Uterus (tissue), 3 donors: ENCODE measurements at regions not wholly inside any gene's neighbourhood (a gene's known extent, or its start where the extent isn't known, plus 50 kb on each side); places are given as distances from the start of the nearest gene placed in this dataset.
"Not testable (repeated sequence)": the region's sequence is repeated elsewhere in the genome, so short reads cannot be mapped to it uniquely, and the experiment has no call there.

ENCODE experiments used
- DNase-seq, 2 donors: peaks; one replicate each; pipeline ENCODE4 v3.0.0-alpha.2; 2019 to 2020
- H3K27ac ChIP-seq, 2 donors: fragments of 200-600 bp; sonication (generic); 1 replicate in 1 of 2; 2 replicates in 1 of 2; pipeline ENCODE4 v1.5.1; 2016 to 2018
- H3K27me3 ChIP-seq, 2 donors: fragments of 200-600 bp; sonication (generic); one replicate each; pipeline ENCODE4 v1.5.1; 2018 to 2019; ENCODE audit warnings: control low read depth in 1 of 2
- H3K36me3 ChIP-seq, 2 donors: fragments of 200-600 bp; sonication (generic); one replicate each; pipeline ENCODE4 v1.5.1; 2019; ENCODE audit warnings: control low read depth in 1 of 2
- H3K4me1 ChIP-seq, 2 donors: fragments of 200-600 bp; sonication (generic); one replicate each; pipeline ENCODE4 v1.5.1; 2018 to 2019; ENCODE audit warnings: control low read depth in 1 of 2
- H3K4me3 ChIP-seq, 2 donors: fragments of 200-600 bp; sonication (generic); 1 replicate in 1 of 2; 2 replicates in 1 of 2; pipeline ENCODE4 v1.5.1; 2018 to 2019; ENCODE audit warnings: mild to moderate bottlenecking in 1 of 2
- H3K9me3 ChIP-seq, 2 donors: fragments of 200-600 bp; sonication (generic); one replicate each; pipeline ENCODE4 v1.5.1; 2019; ENCODE audit warnings: control low read depth in 1 of 2
- CTCF ChIP-seq, 4 experiments: fragments of 200-600 bp in 2 of 4; fragments of 450-650 bp in 2 of 4; sonication (generic) in 2 of 4; IDR thresholded peaks; one replicate each; pipeline ENCODE4 v1.5.1; 2016 to 2019; ENCODE audit warnings: antibody characterized with exemption in 4 of 4, mild to moderate bottlenecking in 2 of 4, moderate library complexity in 1 of 4
- POLR2A ChIP-seq, 2 donors: fragments of 450-650 bp; IDR thresholded peaks; one replicate each; pipeline ENCODE4 v1.6.1; 2016; ENCODE audit warnings: antibody characterized with exemption in 2 of 2, mild to moderate bottlenecking in 1 of 2, moderate library complexity in 1 of 2
- intact Hi-C: fragments of 100-400 bp; cut with DNase I; formaldehyde crosslinking; loops from one replicate; pipeline ENCODE4 v1.15.1; 2023; ENCODE audit warnings: low total_unique reads
- donor health status: DM: yes; HTN: yes; CAD: no.

- H3K27ac ChIP-seq = no peak overlapping the region
- TF ChIP-seq CTCF (IDR thresholded peaks at IDR 0.05) = no peak
- no peak for TF ChIP-seq POLR2A (IDR thresholded peaks at IDR 0.05)
- H3K9me3 ChIP-seq = no peaks in the 10 kb centered on the region
- no peaks in the 10 kb centered on the region for H3K27me3 ChIP-seq
- no peak overlapping the region for H3K4me3 ChIP-seq
- intact Hi-C loops = no loop called here
- no peaks in the 10 kb centered on the region for H3K36me3 ChIP-seq
- peaks cover 0 to 7% of the 10 kb centered on the region in 2 donors for H3K4me1 ChIP-seq
- no peak for DNase-seq
These were observed 204.6 kb upstream of the APCDD1 start for GRCh38 chr18:10249801-10250200.

GRCh38 chr18:10252494-10252893, 201.9 kb upstream of the APCDD1 start:
- no peaks in the 10 kb centered on the region for H3K27me3 ChIP-seq
- TF ChIP-seq CTCF (IDR thresholded peaks at IDR 0.05) (no peak), POLR2A (IDR thresholded peaks at IDR 0.05) (no peak)
- no peak for DNase-seq
- no peaks in the 10 kb centered on the region for H3K4me1 ChIP-seq
- H3K27ac ChIP-seq = no peak overlapping the region
- H3K36me3 ChIP-seq = no peaks in the 10 kb centered on the region
- no peak overlapping the region for H3K4me3 ChIP-seq
- H3K9me3 ChIP-seq = no peaks in the 10 kb centered on the region
- intact Hi-C loops = no loop called here

- TF ChIP-seq POLR2A (IDR thresholded peaks at IDR 0.05) (no peak), CTCF (IDR thresholded peaks at IDR 0.05) (no peak)
- H3K27me3 ChIP-seq = no peaks in the 10 kb centered on the region
- intact Hi-C loops = no loop called here
These were observed 201.3 kb upstream of the APCDD1 start for GRCh38 chr18:10252952-10253705.

GRCh38 chr18:10256276-10256675, 198.2 kb upstream of the APCDD1 start:
- H3K27me3 ChIP-seq, intact Hi-C loops: not testable (repeated sequence)

More at GRCh38 chr18:10252952-10253705, 201.3 kb upstream of the APCDD1 start:
- Histone ChIP-seq H3K4me3 (no peak overlapping the region), H3K9me3 (no peaks in the 10 kb centered on the region), H3K4me1 (no peaks in the 10 kb centered on the region), H3K27ac (no peak overlapping the region), H3K36me3 (no peaks in the 10 kb centered on the region)
- no peak for DNase-seq

GRCh38 chr18:10258836-10259474, 195.5 kb upstream of the APCDD1 start:
- H3K36me3 ChIP-seq = no peaks in the 10 kb centered on the region
- no peaks in the 10 kb centered on the region for H3K4me1 ChIP-seq
- H3K27ac ChIP-seq = no peak overlapping the region
- DNase-seq = no peak
- no peaks in the 10 kb centered on the region for H3K27me3 ChIP-seq
- TF ChIP-seq POLR2A (IDR thresholded peaks at IDR 0.05) (no peak), CTCF (IDR thresholded peaks at IDR 0.05) (no peak)
- H3K4me3 ChIP-seq = no peak overlapping the region
- intact Hi-C loops = no loop called here
- no peaks in the 10 kb centered on the region for H3K9me3 ChIP-seq

More at GRCh38 chr18:10256276-10256675, 198.2 kb upstream of the APCDD1 start:
- H3K27ac ChIP-seq, H3K4me3 ChIP-seq, H3K36me3 ChIP-seq, H3K9me3 ChIP-seq, H3K4me1 ChIP-seq, DNase-seq: not testable (repeated sequence)
